ENCODE measurements at regions not wholly inside any gene's neighbourhood (a gene's known extent, or its start where the extent isn't known, plus 50 kb on each side); places are given as distances from the start of the nearest gene placed in this dataset.

DNA sequence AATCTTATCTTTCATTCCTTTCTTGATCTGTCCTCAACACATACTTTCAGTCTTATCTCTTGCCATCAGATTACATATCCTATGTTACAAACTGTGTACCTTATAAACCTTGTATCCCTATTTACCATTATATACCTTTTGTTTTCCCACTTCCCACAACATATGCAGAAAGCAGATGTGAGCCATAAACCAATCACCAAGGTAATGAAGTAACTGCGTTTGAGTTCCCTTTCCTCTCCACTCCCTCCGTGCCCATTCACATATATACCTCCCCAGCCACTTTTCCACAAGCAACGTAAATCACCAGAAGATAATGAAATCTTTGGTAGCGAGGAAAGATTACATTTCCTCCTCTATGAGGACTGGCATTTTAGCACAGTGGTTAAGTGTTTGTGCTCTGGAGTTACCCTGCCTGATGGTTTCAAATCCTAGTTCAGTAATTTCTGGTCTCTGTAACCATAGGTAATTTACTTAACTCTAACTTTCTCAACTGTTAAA, 55.5 kb upstream of the PHF14 start:
- H3K4me1 Mint-ChIP-seq = peaks cover 17% of the 10 kb centered on the region
- no peak overlapping the region for H3K27ac Mint-ChIP-seq (ENCODE audit: unreplicated experiment)
- no peak for DNase-seq (ENCODE audit: low read depth, low spot score)
- TF ChIP-seq, protein P1, sequence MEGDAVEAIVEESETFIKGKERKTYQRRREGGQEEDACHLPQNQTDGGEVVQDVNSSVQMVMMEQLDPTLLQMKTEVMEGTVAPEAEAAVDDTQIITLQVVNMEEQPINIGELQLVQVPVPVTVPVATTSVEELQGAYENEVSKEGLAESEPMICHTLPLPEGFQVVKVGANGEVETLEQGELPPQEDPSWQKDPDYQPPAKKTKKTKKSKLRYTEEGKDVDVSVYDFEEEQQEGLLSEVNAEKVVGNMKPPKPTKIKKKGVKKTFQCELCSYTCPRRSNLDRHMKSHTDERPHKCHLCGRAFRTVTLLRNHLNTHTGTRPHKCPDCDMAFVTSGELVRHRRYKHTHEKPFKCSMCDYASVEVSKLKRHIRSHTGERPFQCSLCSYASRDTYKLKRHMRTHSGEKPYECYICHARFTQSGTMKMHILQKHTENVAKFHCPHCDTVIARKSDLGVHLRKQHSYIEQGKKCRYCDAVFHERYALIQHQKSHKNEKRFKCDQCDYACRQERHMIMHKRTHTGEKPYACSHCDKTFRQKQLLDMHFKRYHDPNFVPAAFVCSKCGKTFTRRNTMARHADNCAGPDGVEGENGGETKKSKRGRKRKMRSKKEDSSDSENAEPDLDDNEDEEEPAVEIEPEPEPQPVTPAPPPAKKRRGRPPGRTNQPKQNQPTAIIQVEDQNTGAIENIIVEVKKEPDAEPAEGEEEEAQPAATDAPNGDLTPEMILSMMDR (conservative IDR thresholded peaks at IDR 0.05) = no peak
- no peaks in the 10 kb centered on the region for H3K27me3 Mint-ChIP-seq (ENCODE audit: low read depth)
- no peak overlapping the region for H3K4me3 Mint-ChIP-seq
- no peaks in the 10 kb centered on the region for H3K36me3 Mint-ChIP-seq (ENCODE audit: low read depth)
- no peaks in the 10 kb centered on the region for H3K9me3 Mint-ChIP-seq

DNA sequence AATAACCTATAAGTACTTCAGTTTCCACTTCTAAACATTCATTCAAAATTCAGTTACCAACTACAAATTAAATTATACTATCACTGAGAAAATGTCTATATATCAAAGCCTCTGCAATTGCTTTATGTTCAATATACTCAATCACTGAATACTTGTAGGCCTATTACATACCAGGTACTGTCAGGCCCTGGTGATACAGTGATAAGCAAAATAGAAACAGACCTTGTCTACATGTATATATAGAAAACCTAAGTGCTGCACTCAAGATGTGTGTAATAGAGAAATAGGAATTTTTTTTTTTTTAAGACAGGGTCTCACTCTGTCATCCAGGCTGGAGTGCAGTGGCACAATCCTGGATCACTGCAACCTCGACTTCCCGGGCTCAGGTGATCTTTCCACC, 53.7 kb upstream of the PHF14 start:
- Mint-ChIP-seq H3K27ac (ENCODE audit: unreplicated experiment) (no peak overlapping the region), H3K4me1 (no peaks in the 10 kb centered on the region), H3K9me3 (no peaks in the 10 kb centered on the region), H3K36me3 (ENCODE audit: low read depth) (no peaks in the 10 kb centered on the region), H3K4me3 (no peak overlapping the region), H3K27me3 (ENCODE audit: low read depth) (no peaks in the 10 kb centered on the region)
- TF ChIP-seq, protein P1 (conservative IDR thresholded peaks at IDR 0.05) = no peak
- no peak for DNase-seq (ENCODE audit: low read depth, low spot score)

Data from neural crest cell (in vitro differentiated cells).